GM12878 (cell line): ENCODE measurements at regions not wholly inside any gene's neighbourhood (a gene's known extent, or its start where the extent isn't known, plus 50 kb on each side); places are given as distances from the start of the nearest gene placed in this dataset.

Experiments used
- ATAC-seq: fragments of 200-7000 bp; cut with Tn5 transposase; 3 replicates; pipeline ENCODE4 v1.9.1; 2020; ENCODE audit warnings: mild to moderate bottlenecking, moderate library complexity
- BruUV-seq: library from RNA; stranded (reverse); fragments of 400-500 nt; replicated peaks from 2 replicates; lab custom pipeline; 2021; lab: Mats Ljungman, UMichigan
- CTCF ChIA-PET: fragments of 300-600 bp; sonication (Branson Sonifier 250); formaldehyde crosslinking; extraction: SDS; loops from one replicate; lab custom pipeline; 2021; ENCODE audit warnings: inconsistent platforms; lab: Yijun Ruan, JAX
- POLR2A ChIA-PET: fragments of 350-600 bp; formaldehyde crosslinking; extraction: SDS; loops from one replicate; lab custom pipeline; 2021; ENCODE audit warnings: inconsistent platforms; lab: Charles Lee
- RAD21 ChIA-PET: fragments of 300-600 bp; sonication (Branson Sonifier 250); formaldehyde crosslinking; loops from one replicate; lab custom pipeline; 2023; ENCODE audit warnings: antibody characterized with exemption; ENCODE audit not compliant: unreplicated experiment; lab: Charles Lee
- SMC1A ChIA-PET: fragments of 300-600 bp; sonication (Branson Sonifier 250); formaldehyde crosslinking; loops from one replicate; lab custom pipeline; 2023; ENCODE audit not compliant: unreplicated experiment, uncharacterized antibody; lab: Charles Lee
- DNase-seq: peaks from one replicate; pipeline ENCODE4 v3.0.0-alpha.2; 2011; ENCODE audit warnings: low read depth, low spot score
- FAIRE-seq: peaks from 3 replicates; lab custom pipeline; 2011; peaks lifted over from hg19 to GRCh38; lab: Jason Lieb, UNC
- H2AFZ ChIP-seq: 2 replicates; pipeline ENCODE4 v1.6.0; 2011; ENCODE audit warnings: low read depth, low read length, control low read depth; ENCODE audit not compliant: control insufficient read depth
- H3K27ac ChIP-seq: 2 replicates; pipeline ENCODE4 v1.5.1; 2011; ENCODE audit warnings: control low read depth; ENCODE audit not compliant: control insufficient read depth, insufficient read depth
- H3K27me3 ChIP-seq, 2 experiments: replicated peaks in 1 of 2; 2 replicates each; pipeline versions ENCODE4 v1.6.0 to v1.6.1; 2011; ENCODE audit warnings: low read length in 1 of 2; ENCODE audit not compliant: control insufficient read depth in 2 of 2, insufficient read depth in 2 of 2
- H3K36me3 ChIP-seq, 2 experiments: 2 replicates each; pipeline ENCODE4 v1.5.1; 2011; ENCODE audit warnings: low read length in 1 of 2; ENCODE audit not compliant: control insufficient read depth in 2 of 2, insufficient read depth in 2 of 2
- H3K4me1 ChIP-seq: 2 replicates; pipeline ENCODE4 v1.6.1; 2011; ENCODE audit warnings: mild to moderate bottlenecking, low read length, moderate library complexity, mixed read lengths; ENCODE audit not compliant: control insufficient read depth, insufficient read depth
- H3K4me2 ChIP-seq: 2 replicates; pipeline ENCODE4 v1.6.0; 2011; ENCODE audit warnings: control low read depth; ENCODE audit not compliant: control insufficient read depth, insufficient read depth
- H3K4me3 ChIP-seq: fragments of 200-600 bp; sonication (generic); 2 replicates; pipeline ENCODE4 v1.5.1; 2016
- H3K79me2 ChIP-seq: 2 replicates; pipeline ENCODE4 v1.6.0; 2011; ENCODE audit warnings: low read length; ENCODE audit not compliant: control insufficient read depth, insufficient read depth
- H3K9ac ChIP-seq: 2 replicates; pipeline ENCODE4 v1.8.0; 2011; ENCODE audit warnings: low read length, control low read depth, mixed read lengths; ENCODE audit not compliant: control insufficient read depth, insufficient read depth
- H3K9me3 ChIP-seq: replicated peaks from 3 replicates; pipeline ENCODE4 v1.5.1; 2011; ENCODE audit warnings: mild to moderate bottlenecking, low read length; ENCODE audit not compliant: control insufficient read depth, insufficient read depth
- H4K20me1 ChIP-seq: 2 replicates; pipeline ENCODE4 v1.6.0; 2011; ENCODE audit not compliant: control insufficient read depth, insufficient read depth
- ATF3 ChIP-seq: IDR thresholded peaks from 2 replicates; pipeline ENCODE4 v1.6.1; 2011; ENCODE audit warnings: low read depth, mild to moderate bottlenecking, low read length, moderate library complexity, borderline replicate concordance; ENCODE audit errors: extremely low read depth
- BHLHE40 ChIP-seq, 2 experiments: fragments of 450-650 bp in 1 of 2; IDR thresholded peaks; 2 replicates each; pipeline ENCODE4 v1.6.1; 2011 to 2017; ENCODE audit warnings: low read depth in 2 of 2, borderline replicate concordance in 1 of 2, improper control_type of control experiment in 1 of 2, low read length in 1 of 2, mild to moderate bottlenecking in 1 of 2
- CREM ChIP-seq: IDR thresholded peaks from 2 replicates; pipeline ENCODE4 v1.6.1; 2014; ENCODE audit warnings: antibody characterized with exemption, low read depth
- E2F4 ChIP-seq: IDR thresholded peaks from 2 replicates; pipeline ENCODE4 v1.6.1; 2012; ENCODE audit warnings: low read depth, low read length, improper control_type of control experiment
- ETV6 ChIP-seq, 2 experiments: fragments of 450-650 bp in 1 of 2; IDR thresholded peaks in 1 of 2; conservative IDR thresholded peaks in 1 of 2; 2 replicates each; pipeline ENCODE4 v1.6.1; 2014; ENCODE audit warnings: antibody characterized with exemption in 1 of 2, borderline replicate concordance in 1 of 2, low read depth in 1 of 2, mild to moderate bottlenecking in 1 of 2, moderate library complexity in 1 of 2
- KDM1A ChIP-seq: fragments of 200-600 bp; sonication (generic); IDR thresholded peaks from 2 replicates; pipeline ENCODE4 v1.6.1; 2016; ENCODE audit warnings: borderline replicate concordance
- NFYB ChIP-seq: IDR thresholded peaks from 2 replicates; pipeline ENCODE4 v1.6.1; 2011; ENCODE audit warnings: low read depth, mild to moderate bottlenecking, low read length, improper control_type of control experiment, moderate library complexity; ENCODE audit not compliant: insufficient read depth
- NKRF ChIP-seq: fragments of 450-650 bp; conservative IDR thresholded peaks from 2 replicates; pipeline ENCODE4 v1.6.1; 2017; ENCODE audit warnings: mild to moderate bottlenecking, moderate library complexity
- NR2C1 ChIP-seq: fragments of 450-650 bp; IDR thresholded peaks from 2 replicates; pipeline ENCODE4 v1.6.1; 2017; ENCODE audit warnings: antibody characterized with exemption, mild to moderate bottlenecking, moderate library complexity
- NR2F1 ChIP-seq: fragments of 450-650 bp; conservative IDR thresholded peaks from 2 replicates; pipeline ENCODE4 v1.6.1; 2017; ENCODE audit warnings: mild to moderate bottlenecking
- SMC3 ChIP-seq: IDR thresholded peaks from 2 replicates; pipeline ENCODE4 v1.6.1; 2011; ENCODE audit warnings: low read length, improper control_type of control experiment, borderline replicate concordance
- TCF3 ChIP-seq: IDR thresholded peaks from 2 replicates; pipeline ENCODE4 v1.6.1; 2012; ENCODE audit warnings: low read depth, mild to moderate bottlenecking, low read length, borderline replicate concordance; ENCODE audit not compliant: insufficient read depth
- WGBS: methylation state at CpG from one replicate; pipeline ENCODE4 v1.1.6; 2016; ENCODE audit warnings: low lambda C conversion rate; ENCODE audit not compliant: insufficient replicate concordance, insufficient coverage; ENCODE audit errors: missing lambda C conversion rate; 5-methylcytosine and 5-hydroxymethylcytosine counted together
- in situ Hi-C: fragments of 300-500 bp; cut with MboI; formaldehyde crosslinking; loops from 9 replicates; pipeline ENCODE4 v1.14.3; 2018; ENCODE audit warnings: mixed read lengths
- intact Hi-C: fragments of 100-400 bp; cut with micrococcal nuclease; formaldehyde crosslinking; loops from one replicate; pipeline ENCODE4 v1.14.2; 2022; ENCODE audit not compliant: unreplicated experiment
- TF ChIP-seq, protein P1 (sequence below), 3 experiments: IDR thresholded peaks in 2 of 3; conservative IDR thresholded peaks in 1 of 3; 2 replicates each; pipeline ENCODE4 v1.5.1; 2011; ENCODE audit warnings: low read depth in 3 of 3, low read length in 3 of 3, mild to moderate bottlenecking in 3 of 3, control low read depth in 2 of 3, moderate library complexity in 2 of 3, inconsistent platforms in 1 of 3, mixed read lengths in 1 of 3; ENCODE audit not compliant: control insufficient read depth in 2 of 3, insufficient read depth in 1 of 3; ENCODE audit errors: extremely low read depth in 1 of 3

GRCh38 chr10:45249978-45250693, 65.3 kb downstream of the OR13A1 start:
- in situ Hi-C loops: loop anchor here (5.0 to 10.0 kb wide), 3 partner anchors 212 to 485 kb away; partner anchors contain the start of gene ZFAND4
- H3K4me3 ChIP-seq: peak overlapping the region; percentile 78
- POLR2A ChIA-PET: interaction anchor here (0.6 to 1.1 kb wide), 2 partner anchors 10 to 214 kb away, joined by 3 to 5 read pairs; no protein-coding TSS in a partner anchor
- TF ChIP-seq, protein P1, sequence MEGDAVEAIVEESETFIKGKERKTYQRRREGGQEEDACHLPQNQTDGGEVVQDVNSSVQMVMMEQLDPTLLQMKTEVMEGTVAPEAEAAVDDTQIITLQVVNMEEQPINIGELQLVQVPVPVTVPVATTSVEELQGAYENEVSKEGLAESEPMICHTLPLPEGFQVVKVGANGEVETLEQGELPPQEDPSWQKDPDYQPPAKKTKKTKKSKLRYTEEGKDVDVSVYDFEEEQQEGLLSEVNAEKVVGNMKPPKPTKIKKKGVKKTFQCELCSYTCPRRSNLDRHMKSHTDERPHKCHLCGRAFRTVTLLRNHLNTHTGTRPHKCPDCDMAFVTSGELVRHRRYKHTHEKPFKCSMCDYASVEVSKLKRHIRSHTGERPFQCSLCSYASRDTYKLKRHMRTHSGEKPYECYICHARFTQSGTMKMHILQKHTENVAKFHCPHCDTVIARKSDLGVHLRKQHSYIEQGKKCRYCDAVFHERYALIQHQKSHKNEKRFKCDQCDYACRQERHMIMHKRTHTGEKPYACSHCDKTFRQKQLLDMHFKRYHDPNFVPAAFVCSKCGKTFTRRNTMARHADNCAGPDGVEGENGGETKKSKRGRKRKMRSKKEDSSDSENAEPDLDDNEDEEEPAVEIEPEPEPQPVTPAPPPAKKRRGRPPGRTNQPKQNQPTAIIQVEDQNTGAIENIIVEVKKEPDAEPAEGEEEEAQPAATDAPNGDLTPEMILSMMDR (IDR thresholded peaks at IDR 0.05 in 2 of 3, conservative IDR thresholded peaks at IDR 0.05 in 1 of 3; ENCODE audit: control insufficient read depth in 2 of 3, extremely low read depth in 1 of 3, insufficient read depth in 1 of 3, low read depth in 3 of 3, low read length in 3 of 3): peak; percentile 19 to 67 (median 45); a peak in 5 of 6 replicates
- TF ChIP-seq SMC3 (peak; percentile 56), NKRF (peak; percentile 30; the same call in 1 of the 2 replicates), CREM (no peak), ETV6 (conservative IDR thresholded peaks at IDR 0.05 in 1 of 2, IDR thresholded peaks at IDR 0.05 in 1 of 2; ENCODE audit: borderline replicate concordance in 1 of 2, low read depth in 1 of 2) (no peak), E2F4 (no peak), NR2C1 (0 out of 2 replicates have a peak, but pooled peaks have one; percentile 10), NFYB (no peak), BHLHE40 (IDR thresholded peaks at IDR 0.05; ENCODE audit: borderline replicate concordance in 1 of 2, low read depth in 2 of 2, low read length in 1 of 2) (peak in 1 of 2 experiments; percentile 41; a peak in 2 of 4 replicates), NR2F1 (peak; percentile 14; the same call in 1 of the 2 replicates), TCF3 (no peak), ATF3 (no peak), KDM1A (no peak)

More at GRCh38 chr10:45249978-45250693, 65.3 kb downstream of the OR13A1 start:
- H3K9me3 ChIP-seq: no peaks in the 10 kb centered on the region; the same call in 2 of the 3 replicates
- peak overlapping the region; percentile 84 for H3K4me2 ChIP-seq
- no peaks in the 10 kb centered on the region for H3K36me3 ChIP-seq
- intact Hi-C loops: loop anchor here (1.0 to 5.0 kb wide), 5 partner anchors 105 to 772 kb away; partner anchors contain the start of gene ZFAND4
- no peaks in the 10 kb centered on the region for H3K27me3 ChIP-seq
- H2AFZ ChIP-seq: peak overlapping the region; percentile 94
- ATAC-seq (peak; percentile 82), DNase-seq (peak; percentile 57), FAIRE-seq (peak; percentile 96)
- 20% methylated on average over 17 of the region's 17 CpGs for WGBS
- no peaks in the 10 kb centered on the region for H3K79me2 ChIP-seq
- RAD21 ChIA-PET: interaction anchor here (0.7 to 1.9 kb wide), 17 partner anchors 9 to 779 kb away, joined by 3 to 20 read pairs (median 4); partner anchors contain the start of gene ZFAND4
- peak overlapping the region; percentile 25; the same call in 1 of the 2 replicates for H3K9ac ChIP-seq
- SMC1A ChIA-PET: interaction anchor here (0.6 to 2.9 kb wide), 20 partner anchors 9 to 1493 kb away, joined by 3 to 28 read pairs (median 3); no protein-coding TSS in a partner anchor
- no peaks in the 10 kb centered on the region for H4K20me1 ChIP-seq
- H3K4me1 ChIP-seq: peaks cover 12% of the 10 kb centered on the region
- BruUV-seq: no TSS peak
- CTCF ChIA-PET: interaction anchor here (0.5 to 3.5 kb wide), 43 partner anchors 10 to 993 kb away, joined by 3 to 21 read pairs (median 3); partner anchors contain the start of genes DEPP1 and ZFAND4
- H3K27ac ChIP-seq: peak overlapping the region; percentile 48
